Osteocyte (in vitro differentiated cells): ENCODE measurements at regions not wholly inside any gene's neighbourhood (a gene's known extent, or its start where the extent isn't known, plus 50 kb on each side); places are given as distances from the start of the nearest gene placed in this dataset.

ENCODE experiments used
- DNase-seq: peaks from one replicate; pipeline ENCODE4 v3.0.0; 2021; ENCODE audit warnings: mixed read lengths; ENCODE audit not compliant: unreplicated experiment; ENCODE audit errors: extremely low spot score
- H3K27ac Mint-ChIP-seq: one replicate; pipeline ENCODE4 v1.8.0; 2021; ENCODE audit warnings: mild to moderate bottlenecking, mixed read lengths; ENCODE audit not compliant: unreplicated experiment
- H3K27me3 Mint-ChIP-seq: one replicate; pipeline ENCODE4 v1.8.0; 2021; ENCODE audit warnings: mixed read lengths; ENCODE audit not compliant: unreplicated experiment
- H3K36me3 Mint-ChIP-seq: one replicate; pipeline ENCODE4 v1.8.0; 2021; ENCODE audit warnings: mixed read lengths; ENCODE audit not compliant: unreplicated experiment
- H3K4me1 Mint-ChIP-seq: one replicate; pipeline ENCODE4 v1.8.0; 2021; ENCODE audit warnings: mixed read lengths; ENCODE audit not compliant: unreplicated experiment
- H3K4me3 Mint-ChIP-seq: one replicate; pipeline ENCODE4 v1.8.0; 2021; ENCODE audit warnings: mild to moderate bottlenecking, moderate library complexity, mixed read lengths; ENCODE audit not compliant: unreplicated experiment
- H3K9me3 Mint-ChIP-seq: one replicate; pipeline ENCODE4 v1.8.0; 2021; ENCODE audit warnings: mixed read lengths; ENCODE audit not compliant: unreplicated experiment
- TF ChIP-seq, protein P1 (sequence below): fragments of 200-600 bp; sonication (generic); IDR thresholded peaks from 2 replicates; pipeline ENCODE4 v1.5.0; 2021; ENCODE audit warnings: antibody characterized with exemption, mild to moderate bottlenecking, moderate library complexity

DNA sequence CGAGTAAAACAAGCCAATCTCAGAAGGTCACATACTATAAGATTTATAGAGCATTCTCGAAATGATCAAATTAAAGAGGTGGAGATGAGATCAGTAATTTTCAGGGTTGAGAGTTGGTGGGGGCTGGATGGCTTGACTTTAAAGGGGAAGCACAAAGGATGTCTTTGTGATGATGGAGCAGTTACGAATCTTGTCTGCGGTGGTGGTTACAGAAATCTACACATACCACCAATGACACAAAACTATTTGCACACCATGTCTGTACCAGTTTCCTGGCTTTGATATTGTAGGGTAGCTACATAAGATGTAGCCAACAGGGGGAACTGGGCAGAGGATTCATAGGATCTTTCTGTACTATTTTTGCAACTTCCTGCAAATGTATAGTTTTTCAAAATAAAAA lies 190.6 kb upstream of the SMIM21 start:
- Mint-ChIP-seq H3K4me3 (no peak overlapping the region), H3K27me3 (no peaks in the 10 kb centered on the region), H3K27ac (no peak overlapping the region), H3K4me1 (no peaks in the 10 kb centered on the region), H3K9me3 (peaks cover 8% of the 10 kb centered on the region), H3K36me3 (no peaks in the 10 kb centered on the region)
- DNase-seq = no peak
- TF ChIP-seq, protein P1, sequence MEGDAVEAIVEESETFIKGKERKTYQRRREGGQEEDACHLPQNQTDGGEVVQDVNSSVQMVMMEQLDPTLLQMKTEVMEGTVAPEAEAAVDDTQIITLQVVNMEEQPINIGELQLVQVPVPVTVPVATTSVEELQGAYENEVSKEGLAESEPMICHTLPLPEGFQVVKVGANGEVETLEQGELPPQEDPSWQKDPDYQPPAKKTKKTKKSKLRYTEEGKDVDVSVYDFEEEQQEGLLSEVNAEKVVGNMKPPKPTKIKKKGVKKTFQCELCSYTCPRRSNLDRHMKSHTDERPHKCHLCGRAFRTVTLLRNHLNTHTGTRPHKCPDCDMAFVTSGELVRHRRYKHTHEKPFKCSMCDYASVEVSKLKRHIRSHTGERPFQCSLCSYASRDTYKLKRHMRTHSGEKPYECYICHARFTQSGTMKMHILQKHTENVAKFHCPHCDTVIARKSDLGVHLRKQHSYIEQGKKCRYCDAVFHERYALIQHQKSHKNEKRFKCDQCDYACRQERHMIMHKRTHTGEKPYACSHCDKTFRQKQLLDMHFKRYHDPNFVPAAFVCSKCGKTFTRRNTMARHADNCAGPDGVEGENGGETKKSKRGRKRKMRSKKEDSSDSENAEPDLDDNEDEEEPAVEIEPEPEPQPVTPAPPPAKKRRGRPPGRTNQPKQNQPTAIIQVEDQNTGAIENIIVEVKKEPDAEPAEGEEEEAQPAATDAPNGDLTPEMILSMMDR = no peak

DNA sequence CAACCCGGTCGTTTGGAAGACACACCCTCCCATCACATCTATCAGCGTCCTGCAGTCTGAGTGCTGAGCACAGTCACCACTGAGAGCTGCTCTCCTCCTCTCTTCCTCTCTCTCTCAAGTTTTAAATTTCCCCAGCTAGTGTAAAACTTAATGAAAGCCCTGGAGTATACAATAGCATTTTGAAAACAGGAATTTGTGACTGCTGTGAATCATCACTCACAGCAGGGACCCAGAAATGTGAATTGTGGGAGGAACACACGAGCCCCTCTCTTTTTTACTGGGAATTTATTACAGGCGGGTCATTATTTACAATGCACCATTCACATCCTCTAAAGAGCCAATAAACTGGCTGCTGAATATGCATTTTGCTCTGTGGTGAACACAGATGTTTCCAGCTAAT lies 185.0 kb upstream of the SMIM21 start:
- H3K4me3 Mint-ChIP-seq = no peak overlapping the region
- no peaks in the 10 kb centered on the region for H3K9me3 Mint-ChIP-seq
- no peaks in the 10 kb centered on the region for H3K27me3 Mint-ChIP-seq
- DNase-seq = no peak
- no peaks in the 10 kb centered on the region for H3K36me3 Mint-ChIP-seq
- H3K4me1 Mint-ChIP-seq = peaks cover 4% of the 10 kb centered on the region
- no peak overlapping the region for H3K27ac Mint-ChIP-seq
- TF ChIP-seq, protein P1 = no peak

DNA sequence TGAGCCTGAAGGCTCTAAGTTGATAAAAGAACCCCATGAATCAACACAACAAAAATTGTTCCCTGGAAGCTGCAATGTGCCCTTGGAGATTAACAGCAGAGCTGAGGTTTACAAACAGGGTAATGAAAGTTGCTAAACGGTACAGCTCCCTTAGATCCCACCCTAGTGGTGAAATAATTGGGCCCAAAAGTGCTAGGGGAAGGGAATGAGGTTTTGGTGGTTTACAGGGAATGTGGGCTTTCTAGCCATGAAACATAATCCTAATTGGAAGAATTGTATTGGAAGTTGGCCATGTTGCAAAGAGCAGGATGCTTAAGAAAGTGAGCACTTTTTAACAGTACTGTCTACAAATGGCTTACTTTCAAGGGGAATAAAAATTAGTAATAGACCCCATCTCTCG lies 180.2 kb upstream of the SMIM21 start:
- Mint-ChIP-seq H3K27me3 (no peaks in the 10 kb centered on the region), H3K27ac (no peak overlapping the region), H3K4me3 (no peak overlapping the region), H3K36me3 (no peaks in the 10 kb centered on the region), H3K9me3 (no peaks in the 10 kb centered on the region), H3K4me1 (peaks cover 4% of the 10 kb centered on the region)
- TF ChIP-seq, protein P1 = no peak
- no peak for DNase-seq

DNA sequence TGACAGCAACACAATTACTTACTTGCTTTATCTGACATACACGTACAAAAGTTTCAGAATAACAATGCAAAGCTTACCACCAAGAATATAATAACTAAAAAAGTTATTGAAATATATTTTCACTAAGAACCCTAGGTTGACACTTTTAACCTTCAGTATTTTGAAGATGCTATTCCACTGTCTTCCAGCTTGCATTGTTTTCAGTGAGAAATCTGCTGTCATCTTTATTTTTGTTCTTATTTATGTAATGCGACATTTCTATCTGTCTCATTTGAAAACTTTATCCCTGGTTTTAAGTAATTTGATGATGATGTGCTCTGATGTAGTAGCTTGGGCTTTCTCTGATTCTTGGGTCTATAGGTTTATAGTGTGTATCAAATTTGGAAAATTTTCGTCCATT lies 165.0 kb upstream of the SMIM21 start:
- H3K4me3 Mint-ChIP-seq = no peak overlapping the region
- H3K27ac Mint-ChIP-seq = no peak overlapping the region
- TF ChIP-seq, protein P1 = no peak
- DNase-seq = no peak
- no peaks in the 10 kb centered on the region for H3K36me3 Mint-ChIP-seq
- H3K9me3 Mint-ChIP-seq = peaks cover 31% of the 10 kb centered on the region
- H3K4me1 Mint-ChIP-seq = no peaks in the 10 kb centered on the region
- no peaks in the 10 kb centered on the region for H3K27me3 Mint-ChIP-seq

DNA sequence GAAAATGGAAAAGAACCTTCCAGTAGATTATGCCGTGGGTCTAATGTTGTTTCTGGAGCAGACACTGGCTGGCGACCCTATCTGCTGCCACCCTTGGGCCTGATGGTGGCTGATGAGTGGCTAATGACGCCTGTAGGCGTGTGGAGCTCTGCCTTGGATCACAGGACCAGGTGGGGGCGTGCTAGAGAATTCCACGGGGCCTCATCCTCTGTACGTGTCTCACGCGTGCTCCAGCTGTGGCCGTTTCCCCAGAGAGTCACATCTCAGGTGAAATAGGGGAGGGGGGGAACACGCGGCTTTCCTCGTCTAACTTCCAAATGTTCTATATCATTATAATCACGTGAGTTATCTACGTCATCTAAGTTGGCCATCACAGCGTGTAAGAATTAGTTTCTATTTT lies 160.9 kb upstream of the SMIM21 start:
- Mint-ChIP-seq H3K27ac (no peak overlapping the region), H3K36me3 (no peaks in the 10 kb centered on the region), H3K4me3 (no peak overlapping the region), H3K9me3 (peaks cover 28% of the 10 kb centered on the region), H3K27me3 (no peaks in the 10 kb centered on the region), H3K4me1 (no peaks in the 10 kb centered on the region)
- TF ChIP-seq, protein P1 = no peak
- DNase-seq = no peak
